Activated CD4-positive, CD25-positive, alpha-beta regulatory T cell (primary cell): ENCODE measurements at regions not wholly inside any gene's neighbourhood (a gene's known extent, or its start where the extent isn't known, plus 50 kb on each side); places are given as distances from the start of the nearest gene placed in this dataset.
A peak's percentile ranks its signal among the peaks of the same experiment; 100 is the strongest.

Experiments used
- DNase-seq, 4 experiments: peaks; one replicate each; lab custom pipeline; 2025; lab: John Stamatoyannopoulos, UW

DNA sequence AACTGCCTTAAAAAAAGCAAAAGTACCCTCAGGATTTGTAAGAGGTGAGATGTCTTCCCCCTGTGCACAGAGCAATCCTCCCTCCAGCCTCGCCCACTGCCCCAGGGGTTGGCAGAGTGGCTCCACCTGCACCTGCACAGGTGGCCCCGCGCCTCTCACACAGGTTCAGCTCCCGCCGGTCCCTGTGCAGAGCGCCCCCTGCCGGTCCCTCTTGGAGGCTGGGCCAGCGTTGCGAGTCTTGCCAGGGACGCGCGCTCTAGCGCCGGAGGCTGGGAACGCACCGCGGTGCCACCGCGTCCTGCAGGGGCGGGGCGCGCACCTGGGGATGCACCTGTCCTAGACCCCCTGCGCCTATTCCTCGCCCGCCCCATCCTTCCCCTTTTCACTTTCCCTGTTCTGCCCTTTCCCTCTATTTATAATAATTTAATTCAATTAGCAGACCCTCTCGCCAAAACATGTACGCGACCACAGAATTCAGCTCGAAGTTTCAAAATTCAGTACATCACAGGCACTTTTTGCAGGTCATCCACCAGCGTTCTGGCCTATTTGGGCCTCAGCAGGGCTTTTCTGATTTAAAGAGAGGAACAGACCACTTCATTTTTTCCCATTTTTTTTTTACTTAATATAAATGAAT is 618.6 kb downstream of the AACS start:
- peak in 1 of 4 experiments; percentile 2 for DNase-seq

DNA sequence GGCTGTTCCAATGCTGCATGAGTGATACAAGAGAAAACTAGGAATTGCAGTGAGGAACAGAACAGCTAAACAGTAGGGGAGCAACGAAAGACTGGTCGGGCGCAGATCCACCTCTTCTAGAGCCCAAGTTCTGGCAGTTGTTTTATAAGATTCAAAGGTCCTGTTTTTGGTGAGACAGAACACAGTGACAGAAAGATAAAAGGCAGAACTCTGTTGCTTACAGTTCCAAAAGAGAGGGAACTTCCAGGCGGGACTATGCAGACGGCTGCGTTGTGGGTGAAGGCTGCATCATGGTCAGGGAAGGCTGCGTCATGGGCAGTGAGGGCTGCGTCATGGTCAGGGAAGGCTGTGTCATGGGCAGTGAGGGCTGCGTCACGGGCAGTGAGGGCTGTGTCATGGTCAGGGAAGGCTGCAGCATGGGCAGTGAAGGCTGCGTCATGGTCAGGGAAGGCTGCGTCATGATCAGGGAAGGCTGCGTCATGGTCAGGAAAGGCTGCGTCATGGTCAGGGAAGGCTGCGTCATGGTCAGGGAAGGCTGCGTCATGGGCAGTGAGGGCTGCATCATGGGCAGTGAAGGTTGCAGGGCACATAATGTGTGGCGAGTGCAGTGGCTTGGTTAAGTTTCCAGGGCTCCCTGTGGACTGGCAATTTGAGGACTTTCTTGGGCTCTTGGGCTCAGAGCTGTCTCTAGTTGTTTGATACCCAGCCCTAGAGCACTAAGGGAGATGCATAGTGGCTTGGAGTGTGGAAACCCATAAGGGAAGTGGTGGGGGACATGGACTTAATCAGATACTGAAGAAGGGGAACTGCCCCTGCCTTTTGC is 619.9 kb downstream of the AACS start:
- no peak for DNase-seq

DNA sequence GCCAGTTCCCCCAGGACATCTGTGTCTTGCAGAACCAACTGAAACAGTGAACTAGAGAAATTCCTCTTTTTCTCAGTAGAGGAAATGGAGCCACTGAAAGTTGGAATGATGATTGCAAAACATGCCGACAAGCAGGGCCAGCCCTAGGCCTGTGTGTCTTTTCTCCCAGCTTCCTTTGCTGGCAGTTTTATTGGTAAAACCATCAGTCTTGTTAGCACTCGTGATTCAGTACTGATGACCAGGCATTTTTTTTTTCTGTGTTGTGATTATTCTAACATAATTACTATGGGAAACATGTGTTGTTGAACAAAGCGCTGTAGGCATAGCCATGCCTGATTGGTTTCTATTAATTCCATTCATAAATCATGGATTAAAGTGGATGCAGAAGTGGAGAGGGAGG is 620.7 kb downstream of the AACS start:
- no peak for DNase-seq

DNA sequence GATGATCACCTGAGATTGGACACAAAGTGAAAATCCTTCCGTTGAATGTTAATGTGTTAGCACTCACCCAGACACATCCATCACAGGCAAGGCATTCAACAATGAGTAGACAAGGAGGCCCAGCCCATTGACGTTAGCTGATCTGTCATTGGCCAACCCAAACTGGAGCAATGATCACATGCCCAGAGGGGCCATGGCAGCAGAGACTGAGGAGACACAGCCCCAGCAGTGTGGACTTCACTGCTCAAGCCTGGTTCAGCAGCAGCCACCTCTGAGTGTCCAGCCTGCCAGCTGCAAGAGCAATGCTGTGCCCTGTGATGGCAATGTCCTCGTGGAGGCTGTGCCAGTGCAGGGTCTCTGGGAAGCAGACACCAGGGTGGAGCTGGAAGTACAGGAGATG is 622.2 kb downstream of the AACS start:
- no peak for DNase-seq

DNA sequence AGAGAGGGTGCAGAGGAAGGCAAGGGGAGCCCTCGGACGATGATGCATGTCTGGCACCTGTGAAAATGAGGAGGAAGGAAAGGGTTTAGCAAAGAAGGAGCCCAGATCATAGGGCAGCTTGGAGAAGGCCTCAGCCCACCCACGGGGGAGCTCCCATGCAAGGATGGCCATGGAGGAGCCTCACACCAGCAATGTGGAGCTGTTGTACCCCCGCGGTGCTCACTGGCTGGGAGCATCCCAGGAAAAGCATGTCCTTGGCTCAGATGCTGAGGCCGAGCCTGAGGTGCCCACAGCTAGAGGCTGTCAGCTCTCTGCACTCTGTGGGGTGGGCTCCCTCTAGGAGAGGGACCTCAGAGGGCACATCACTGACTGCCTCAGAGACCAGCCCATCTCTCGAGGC is 622.6 kb downstream of the AACS start:
- DNase-seq, result no peak

GRCh38 chr12:125688223-125688622 is 623.0 kb downstream of the AACS start:
- DNase-seq, result no peak

GRCh38 chr12:125688881-125689280 is 623.6 kb downstream of the AACS start:
- DNase-seq, result no peak

DNA sequence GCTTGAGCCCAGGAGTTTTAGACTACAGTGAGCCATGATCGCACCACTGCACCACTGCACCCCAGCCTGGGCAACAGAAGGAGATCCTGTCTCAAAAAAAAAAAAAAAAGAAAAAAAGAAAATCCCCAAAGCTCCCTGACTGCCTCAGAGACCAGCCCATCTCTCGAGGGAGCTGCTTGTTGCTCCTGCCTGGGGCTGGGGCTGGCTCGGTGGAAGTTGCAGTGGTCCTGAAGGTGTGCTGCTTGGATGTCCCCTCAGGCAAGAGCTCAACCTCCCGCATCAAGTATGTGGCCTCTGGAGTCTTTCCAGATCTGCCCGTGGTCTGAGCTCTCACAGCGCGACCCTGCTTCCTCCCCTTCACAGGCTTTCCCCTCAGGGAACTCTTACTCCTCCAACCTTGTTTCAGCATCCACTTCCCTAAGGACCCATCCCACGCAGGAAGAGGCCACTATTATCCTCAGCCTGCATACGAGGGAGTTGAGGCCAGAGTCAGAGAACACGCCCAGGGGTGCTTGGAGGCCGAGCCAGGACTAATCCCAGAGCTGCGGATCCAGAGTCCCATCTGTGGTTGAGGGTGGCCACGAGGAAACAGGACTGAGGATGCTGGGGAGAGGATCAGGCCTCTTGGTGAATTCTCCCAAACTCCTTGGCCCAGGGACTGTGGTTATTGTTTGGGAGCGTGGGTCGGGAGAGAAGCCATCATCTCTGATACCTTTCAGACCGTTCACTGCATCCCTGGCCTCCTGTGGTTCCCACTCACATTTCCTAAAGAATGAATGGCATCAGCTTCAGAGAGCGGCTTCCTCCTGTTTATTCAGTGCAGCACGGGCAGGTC is 624.6 kb downstream of the AACS start:
- no peak for DNase-seq

DNA sequence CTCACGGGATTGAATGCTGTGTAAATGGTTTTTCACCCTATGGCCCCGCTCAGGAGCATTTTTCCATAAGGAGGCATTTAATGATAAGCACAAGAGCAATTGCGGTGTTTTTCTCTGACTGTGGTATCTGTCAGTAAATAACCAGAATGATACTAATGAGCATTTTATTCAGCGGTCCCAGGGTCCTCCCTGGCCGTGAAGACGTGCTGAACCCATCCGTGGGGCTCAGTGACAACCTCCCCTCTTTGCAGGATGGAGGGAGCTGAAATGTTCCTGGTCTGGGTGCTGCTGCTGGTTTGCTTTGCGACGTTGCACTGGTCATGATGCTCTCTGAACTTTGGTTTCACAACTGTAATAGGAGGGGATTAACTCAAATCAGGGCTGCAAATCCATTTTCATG is 625.6 kb downstream of the AACS start:
- no peak for DNase-seq

DNA sequence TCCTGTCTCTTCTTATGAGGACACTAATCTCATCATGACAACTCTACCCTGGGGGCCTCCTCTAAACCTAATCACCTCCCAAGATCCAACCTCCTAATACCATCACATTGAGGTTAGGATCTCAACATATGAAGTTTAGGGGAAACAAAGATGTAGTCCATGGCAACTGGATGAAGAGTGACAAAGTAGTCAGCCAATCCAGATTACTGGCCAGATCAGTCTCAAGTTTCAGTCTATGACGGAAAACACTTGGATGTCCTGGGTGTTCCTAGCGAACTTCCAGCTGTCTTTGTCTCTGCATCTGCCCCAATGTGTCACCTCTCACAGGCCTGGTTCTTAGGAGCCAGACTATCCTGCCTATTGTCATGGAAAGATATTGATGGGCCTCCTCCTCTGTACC is 630.8 kb downstream of the AACS start:
- DNase-seq, result no peak

DNA sequence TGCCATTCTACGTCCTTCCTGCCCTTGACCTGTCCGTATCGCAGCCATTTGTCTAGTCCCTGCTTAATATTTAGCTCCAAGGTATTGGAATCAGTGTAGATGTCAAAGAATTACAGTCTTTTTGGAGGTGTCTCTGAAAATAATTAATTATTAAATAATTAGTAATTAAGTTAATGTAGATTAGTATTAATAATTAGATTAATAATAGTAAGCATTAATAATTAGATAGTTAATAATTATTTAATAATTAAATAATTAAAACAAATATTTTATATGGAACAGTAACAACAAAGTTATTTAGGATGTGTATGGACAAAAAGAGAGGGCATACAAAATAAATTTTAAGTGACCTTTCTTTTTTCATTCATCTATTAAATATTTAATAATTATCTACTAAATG is 639.6 kb downstream of the AACS start:
- DNase-seq, result no peak

GRCh38 chr12:125720961-125721360 is 655.7 kb downstream of the AACS start:
- no peak for DNase-seq

DNA sequence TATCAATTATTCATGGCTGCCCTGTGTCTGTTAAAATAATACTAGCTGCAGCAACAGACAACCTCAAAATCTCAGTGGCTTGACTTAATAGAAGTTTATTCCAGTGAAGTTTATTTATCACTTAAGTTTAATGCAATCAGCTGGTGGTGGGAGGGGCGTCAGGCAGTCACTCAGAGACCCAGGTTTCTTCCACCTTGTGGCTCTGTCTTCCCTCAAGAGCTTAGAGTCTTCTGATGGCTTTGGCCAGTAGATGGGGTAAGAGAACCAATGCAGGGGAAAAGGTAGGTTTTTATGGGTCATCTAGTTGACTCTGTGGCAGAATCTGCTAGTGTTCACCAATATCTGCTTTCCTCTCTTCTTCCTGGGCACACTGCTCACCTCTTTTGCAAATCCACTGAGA is 668.9 kb downstream of the AACS start:
- DNase-seq, result no peak

- DNase-seq, result no peak
Measured at GRCh38 chr12:125738211-125738610, 673.0 kb downstream of the AACS start.

DNA sequence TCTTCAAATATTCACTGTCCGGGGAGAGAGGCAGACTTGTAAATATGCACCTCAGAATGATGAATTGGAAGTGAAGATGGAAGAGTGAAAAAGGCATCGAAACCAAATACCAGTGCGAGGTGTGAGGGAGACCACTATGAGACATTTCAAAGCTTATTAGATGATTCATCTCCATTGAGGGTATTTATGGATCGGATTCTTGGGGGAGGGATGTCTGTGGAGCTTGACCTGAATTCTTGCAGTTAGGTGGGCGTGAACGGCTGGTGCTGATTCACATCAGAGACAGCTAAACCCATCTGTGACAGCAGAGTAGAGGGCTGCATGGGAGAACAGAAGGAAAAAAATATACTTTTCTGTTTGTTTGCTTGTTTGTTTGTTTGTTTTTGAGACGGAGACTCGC is 677.2 kb downstream of the AACS start:
- DNase-seq, result no peak

- DNase-seq, result no peak
Measured at GRCh38 chr12:125744201-125744600, 679.0 kb downstream of the AACS start.

DNA sequence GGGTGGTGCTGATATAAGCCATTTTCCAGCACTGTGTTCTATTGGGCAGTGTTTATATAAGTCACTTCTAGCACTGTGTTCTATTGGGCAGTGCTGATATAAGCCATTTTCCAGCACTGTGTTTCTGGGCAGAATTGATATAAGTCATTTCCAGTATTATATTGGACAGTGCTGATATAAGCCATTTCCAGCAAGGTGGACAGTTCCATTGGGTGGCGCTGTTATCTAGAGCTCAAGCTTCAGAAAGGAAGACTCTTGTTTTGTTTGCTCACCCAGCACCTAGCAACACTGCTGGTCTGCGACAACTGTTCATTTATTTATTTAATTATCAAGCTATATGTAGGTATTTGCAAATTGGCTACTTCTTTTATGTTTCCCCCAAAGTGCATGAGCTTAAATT is 690.3 kb downstream of the AACS start:
- no peak for DNase-seq

DNA sequence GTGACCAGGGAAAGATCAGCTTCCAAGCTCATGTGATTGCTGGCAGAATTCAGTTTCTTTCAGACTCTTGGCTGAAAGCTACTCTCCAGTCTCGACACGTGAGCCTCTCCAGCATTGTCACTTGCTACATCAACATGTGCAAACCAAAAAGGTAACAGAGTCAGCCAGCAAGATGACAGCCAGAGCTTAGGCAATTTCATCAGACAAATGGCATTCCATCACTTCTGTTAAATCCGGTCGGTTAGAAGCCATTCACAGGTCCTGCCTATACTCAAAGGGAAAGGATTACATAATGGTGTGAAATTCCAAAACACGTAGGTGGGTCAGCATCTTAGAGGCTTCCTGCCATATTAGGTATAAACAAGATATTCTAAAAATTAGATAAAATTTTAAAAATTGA is 700.9 kb downstream of the AACS start:
- DNase-seq, result no peak

- DNase-seq, result no peak
Measured at GRCh38 chr12:125772403-125772802, 707.2 kb downstream of the AACS start.

DNA sequence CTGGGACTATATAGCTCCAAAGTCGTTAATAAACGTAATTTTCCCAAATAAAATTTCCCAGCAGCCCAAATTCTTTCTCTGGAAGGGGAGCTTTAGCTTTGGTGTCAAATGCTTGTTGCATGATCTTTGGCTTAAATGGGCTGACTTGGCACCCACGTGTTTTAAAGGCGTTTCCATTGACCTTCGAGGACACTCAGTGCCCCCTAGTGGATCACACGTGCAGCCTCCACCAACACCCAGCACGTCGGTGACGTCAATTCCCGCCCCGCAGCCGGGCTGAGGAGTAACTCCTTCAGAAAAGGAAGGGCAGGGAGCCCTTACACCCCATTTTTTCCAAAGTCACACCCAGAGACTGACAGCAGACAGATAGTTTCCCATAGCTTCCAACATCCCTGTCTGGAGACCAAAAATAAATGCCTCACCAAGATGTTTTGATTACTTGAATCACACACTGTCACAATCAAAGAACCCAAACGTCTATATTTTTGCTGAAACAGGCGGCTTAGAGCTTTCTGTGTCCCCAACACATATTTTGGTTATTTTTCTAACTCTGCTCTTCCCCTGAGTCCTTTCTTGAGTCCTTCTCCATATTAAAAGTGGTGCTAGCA is 707.9 kb downstream of the AACS start:
- no peak for DNase-seq

- DNase-seq, result no peak
Measured at GRCh38 chr12:125775507-125775906, 710.3 kb downstream of the AACS start.

DNA sequence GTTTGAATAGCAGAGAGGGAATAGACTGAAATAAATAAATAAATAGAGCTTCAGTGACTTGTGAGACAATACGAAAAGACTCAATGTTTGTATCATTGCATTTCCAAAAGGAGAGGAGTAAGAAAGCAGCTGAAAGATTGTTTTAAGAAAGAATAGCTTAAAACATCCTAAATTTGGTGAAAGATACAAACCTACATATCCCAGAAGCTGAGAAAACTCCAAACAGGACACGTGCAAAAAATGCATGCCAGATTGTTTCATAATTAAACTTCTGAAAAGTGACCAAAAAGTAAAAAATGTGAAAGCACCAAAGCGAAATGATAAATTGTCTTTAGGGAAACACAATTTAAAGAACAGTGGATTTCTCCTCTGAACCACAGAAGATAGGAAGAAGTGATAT is 711.0 kb downstream of the AACS start:
- no peak for DNase-seq

- no peak for DNase-seq
Measured at GRCh38 chr12:125786143-125786542, 720.9 kb downstream of the AACS start.
